ENCODE measurements at regions not wholly inside any gene's neighbourhood (a gene's known extent, or its start where the extent isn't known, plus 50 kb on each side); places are given as distances from the start of the nearest gene placed in this dataset.

- no peak for TF ChIP-seq CTCF (conservative IDR thresholded peaks at IDR 0.05)
- TF ChIP-seq EZH2 (IDR thresholded peaks at IDR 0.05; ENCODE audit: low read depth): no peak
Observed at GRCh38 chr4:156517546-156517945, 454.1 kb downstream of the PDGFC start.
